ELF-1 (cell line): ENCODE measurements at regions not wholly inside any gene's neighbourhood (a gene's known extent, or its start where the extent isn't known, plus 50 kb on each side); places are given as distances from the start of the nearest gene placed in this dataset.
"Not testable (repeated sequence)": the region's sequence is repeated elsewhere in the genome, so short reads cannot be mapped to it uniquely, and the experiment has no call there.

Experiments used
- DNase-seq: peaks from one replicate; pipeline ENCODE4 v3.0.0-alpha.2; 2016; ENCODE audit warnings: low read depth, low spot score

GRCh38 chr6:125591796-125592195 is 157.6 kb upstream of the HEY2 start:
- not testable (repeated sequence) for DNase-seq

GRCh38 chr6:125593746-125594145 is 155.7 kb upstream of the HEY2 start:
- no peak for DNase-seq

GRCh38 chr6:125596020-125596419 is 153.4 kb upstream of the HEY2 start:
- no peak for DNase-seq

GRCh38 chr6:125597411-125598253 is 151.8 kb upstream of the HEY2 start:
- no peak for DNase-seq

GRCh38 chr6:125598422-125598821 is 151.0 kb upstream of the HEY2 start:
- no peak for DNase-seq

- DNase-seq: no peak
Observed at GRCh38 chr6:125604257-125604656, 145.2 kb upstream of the HEY2 start.

- DNase-seq: peak; percentile 49
Observed at GRCh38 chr6:125611573-125612344, 137.7 kb upstream of the HEY2 start.

- DNase-seq: no peak
Observed at GRCh38 chr6:125612345-125612846, 137.0 kb upstream of the HEY2 start.

GRCh38 chr6:125618629-125619028 is 130.8 kb upstream of the HEY2 start:
- no peak for DNase-seq

- peak; percentile 16 for DNase-seq
Observed at GRCh38 chr6:125623085-125623484, 126.3 kb upstream of the HEY2 start.

- no peak for DNase-seq
Observed at GRCh38 chr6:125631165-125631564, 118.3 kb upstream of the HEY2 start.

GRCh38 chr6:125636011-125636410 is 113.4 kb upstream of the HEY2 start:
- not testable (repeated sequence) for DNase-seq

GRCh38 chr6:125636671-125637070 is 112.8 kb upstream of the HEY2 start:
- no peak for DNase-seq

- DNase-seq: no peak
Observed at GRCh38 chr6:125637207-125637606, 112.2 kb upstream of the HEY2 start.

- DNase-seq: peak; percentile 53
Observed at GRCh38 chr6:125639466-125640020, 109.9 kb upstream of the HEY2 start.

GRCh38 chr6:125640441-125641150 is 108.8 kb upstream of the HEY2 start:
- DNase-seq: no peak

GRCh38 chr6:125643967-125644661 is 105.3 kb upstream of the HEY2 start:
- not testable (repeated sequence) for DNase-seq

GRCh38 chr6:125647391-125647790 is 102.0 kb upstream of the HEY2 start:
- DNase-seq: no peak

GRCh38 chr6:125653752-125654151 is 95.7 kb upstream of the HEY2 start:
- DNase-seq: not testable (repeated sequence)

- DNase-seq: no peak
Observed at GRCh38 chr6:125655511-125655910, 93.9 kb upstream of the HEY2 start.

GRCh38 chr6:125656287-125656870 is 93.1 kb upstream of the HEY2 start:
- DNase-seq: no peak
